Trophoblast cell (in vitro differentiated cells and primary cell): ENCODE measurements at regions not wholly inside any gene's neighbourhood (a gene's known extent, or its start where the extent isn't known, plus 50 kb on each side); places are given as distances from the start of the nearest gene placed in this dataset.

Source experiments
- DNase-seq, 2 donors: peaks; one replicate each; pipeline ENCODE4 v3.0.0-alpha.2; 2016
- H2AFZ ChIP-seq: 2 replicates; pipeline ENCODE4 v1.6.1; 2013; ENCODE audit warnings: low read length, moderate library complexity, mild to moderate bottlenecking; ENCODE audit not compliant: insufficient read depth, poor library complexity
- H2AK5ac ChIP-seq: 2 replicates; pipeline ENCODE4 v1.6.1; 2013; ENCODE audit warnings: mild to moderate bottlenecking, low read length
- H2BK120ac ChIP-seq: 2 replicates; pipeline ENCODE4 v1.6.1; 2013; ENCODE audit warnings: low read length, mild to moderate bottlenecking, moderate library complexity; ENCODE audit not compliant: insufficient read depth, poor library complexity
- H2BK12ac ChIP-seq: 2 replicates; pipeline ENCODE4 v1.6.1; 2013; ENCODE audit warnings: mild to moderate bottlenecking, low read length, moderate library complexity
- H2BK5ac ChIP-seq: 2 replicates; pipeline ENCODE4 v1.6.1; 2013; ENCODE audit warnings: low read length, low read depth, moderate library complexity, mild to moderate bottlenecking; ENCODE audit not compliant: poor library complexity
- H3K14ac ChIP-seq: 2 replicates; pipeline ENCODE4 v1.6.1; 2013; ENCODE audit warnings: mild to moderate bottlenecking, low read length
- H3K18ac ChIP-seq: 2 replicates; pipeline ENCODE4 v1.6.1; 2013; ENCODE audit warnings: mild to moderate bottlenecking, low read length
- H3K23ac ChIP-seq: 2 replicates; pipeline ENCODE4 v1.6.1; 2013; ENCODE audit warnings: low read length
- H3K27ac ChIP-seq: 2 replicates; pipeline ENCODE4 v1.5.1; 2013; ENCODE audit warnings: low read depth, mild to moderate bottlenecking, inconsistent platforms, low read length, moderate library complexity
- H3K27me3 ChIP-seq: 2 replicates; pipeline ENCODE4 v1.6.1; 2013; ENCODE audit warnings: inconsistent platforms, mild to moderate bottlenecking, low read length, moderate library complexity; ENCODE audit not compliant: insufficient read depth
- H3K36me3 ChIP-seq, 2 experiments: 1 replicate in 1 of 2; 2 replicates in 1 of 2; pipeline ENCODE4 v1.6.1; 2013; ENCODE audit warnings: low read length in 2 of 2, mild to moderate bottlenecking in 2 of 2, moderate library complexity in 1 of 2; ENCODE audit not compliant: insufficient read depth in 2 of 2, control insufficient read depth in 1 of 2
- H3K4ac ChIP-seq: 2 replicates; pipeline ENCODE4 v1.6.1; 2013; ENCODE audit warnings: low read depth, mild to moderate bottlenecking, low read length, moderate library complexity
- H3K4me1 ChIP-seq, 2 experiments: 1 replicate in 1 of 2; 2 replicates in 1 of 2; pipeline ENCODE4 v1.6.1; 2013; ENCODE audit warnings: low read length in 2 of 2, mild to moderate bottlenecking in 2 of 2, moderate library complexity in 1 of 2; ENCODE audit not compliant: insufficient read depth in 2 of 2, control insufficient read depth in 1 of 2
- H3K4me2 ChIP-seq: 2 replicates; pipeline ENCODE4 v1.6.1; 2013; ENCODE audit warnings: inconsistent platforms, mild to moderate bottlenecking, low read length, moderate library complexity
- H3K4me3 ChIP-seq: 2 replicates; pipeline ENCODE4 v1.5.1; 2013; ENCODE audit warnings: mild to moderate bottlenecking, low read depth, low read length, inconsistent platforms
- H3K79me1 ChIP-seq: one replicate; pipeline ENCODE4 v1.6.1; 2013; ENCODE audit warnings: low read length
- H3K79me2 ChIP-seq: 2 replicates; pipeline ENCODE4 v1.6.1; 2013; ENCODE audit warnings: low read length, mild to moderate bottlenecking; ENCODE audit not compliant: control insufficient read depth, insufficient read depth, poor library complexity
- H3K9ac ChIP-seq: 2 replicates; pipeline ENCODE4 v1.6.1; 2013; ENCODE audit warnings: mild to moderate bottlenecking, low read length
- H3K9me3 ChIP-seq: 2 replicates; pipeline ENCODE4 v1.6.1; 2013; ENCODE audit warnings: low read depth, mild to moderate bottlenecking, control low read depth, inconsistent platforms, low read length; ENCODE audit not compliant: insufficient read depth
- H4K12ac ChIP-seq: 2 replicates; pipeline ENCODE4 v1.6.1; 2013; ENCODE audit warnings: low read depth, mild to moderate bottlenecking, low read length, moderate library complexity
- H4K8ac ChIP-seq: 2 replicates; pipeline ENCODE4 v1.6.1; 2013; ENCODE audit warnings: low read depth, mild to moderate bottlenecking, low read length, moderate library complexity
- H4K91ac ChIP-seq: one replicate; pipeline ENCODE4 v1.6.1; 2013; ENCODE audit warnings: low read depth, mild to moderate bottlenecking, low read length, moderate library complexity
- WGBS: extraction: QIAGEN DNeasy Blood & Tissue Kit; methylation state at CpG from one replicate; pipeline ENCODE4 v1.1.7; 2013; ENCODE audit warnings: missing lambda C conversion rate; ENCODE audit not compliant: insufficient read length, insufficient coverage; ENCODE audit errors: extremely low coverage; 5-methylcytosine and 5-hydroxymethylcytosine counted together

DNA sequence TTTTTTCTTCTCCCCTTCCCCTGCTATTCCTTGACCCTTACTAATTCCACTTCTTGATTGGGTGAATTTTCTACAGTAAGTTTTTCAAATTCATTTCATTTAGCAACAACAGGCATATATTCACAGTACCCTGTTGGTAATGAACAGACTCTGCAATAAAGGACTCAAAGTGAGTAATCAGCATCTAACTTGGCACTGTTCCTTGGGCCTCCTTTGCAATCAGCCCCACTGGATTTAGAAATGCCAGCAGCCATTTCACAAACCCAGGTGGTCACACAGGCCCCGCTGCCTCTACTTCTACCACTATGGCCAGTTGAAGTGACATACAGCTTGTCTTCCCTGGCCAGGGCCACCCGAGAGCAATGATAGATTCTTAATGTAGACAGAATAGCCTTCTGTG lies 113.8 kb downstream of the CYB561 start:
- Histone ChIP-seq H3K79me1 (no peaks in the 10 kb centered on the region), H3K4me2 (no peak overlapping the region), H3K18ac (no peak overlapping the region), H2BK12ac (no peak overlapping the region), H3K23ac (no peak overlapping the region), H2BK5ac (no peak overlapping the region), H3K9me3 (no peaks in the 10 kb centered on the region), H3K36me3 (peaks cover 7 to 12% of the 10 kb centered on the region in 2 experiments), H3K9ac (no peak overlapping the region), H3K27ac (no peak overlapping the region), H3K14ac (no peak overlapping the region), H2AFZ (no peak overlapping the region), H4K8ac (no peak overlapping the region), H3K79me2 (no peaks in the 10 kb centered on the region), H3K4me3 (no peak overlapping the region), H3K4ac (no peak overlapping the region), H2AK5ac (no peak overlapping the region), H4K91ac (no peak overlapping the region), H4K12ac (no peak overlapping the region), H3K4me1 (no peaks in the 10 kb centered on the region), H3K27me3 (no peaks in the 10 kb centered on the region), H2BK120ac (no peak overlapping the region)
- DNase-seq: no peak
- WGBS: no CpG with 5 or more reads among the region's 2 CpGs

DNA sequence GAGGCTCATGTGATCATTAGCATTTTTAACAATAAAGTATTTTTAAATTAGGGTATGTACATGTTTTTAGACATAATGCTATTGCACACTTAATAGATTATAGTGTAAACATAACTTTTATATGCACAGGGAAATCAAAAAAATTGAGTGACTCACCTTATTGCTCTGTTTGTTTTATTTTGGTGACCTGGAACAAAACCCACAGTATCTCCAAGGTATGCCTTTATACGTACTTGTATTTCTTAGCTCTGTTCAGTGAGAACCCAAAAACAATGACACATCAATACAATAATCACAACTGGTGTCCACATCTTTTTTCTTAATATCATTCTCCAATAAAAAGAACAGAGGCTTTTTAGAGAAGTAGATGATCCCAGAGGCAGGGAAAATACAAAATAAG lies 112.2 kb downstream of the CYB561 start:
- H3K9me3 ChIP-seq: no peaks in the 10 kb centered on the region
- H3K4ac ChIP-seq: no peak overlapping the region
- H3K4me2 ChIP-seq: no peak overlapping the region
- no peak overlapping the region for H3K9ac ChIP-seq
- H3K79me2 ChIP-seq: no peaks in the 10 kb centered on the region
- no peak overlapping the region for H4K12ac ChIP-seq
- no peak overlapping the region for H2BK12ac ChIP-seq
- H3K4me3 ChIP-seq: no peak overlapping the region
- no CpG with 5 or more reads among the region's 1 CpG for WGBS
- H4K91ac ChIP-seq: no peak overlapping the region
- no peak overlapping the region for H3K14ac ChIP-seq
- no peaks in the 10 kb centered on the region for H3K4me1 ChIP-seq
- H2BK5ac ChIP-seq: no peak overlapping the region
- DNase-seq: no peak
- H3K27ac ChIP-seq: no peak overlapping the region
- H3K18ac ChIP-seq: no peak overlapping the region
- no peak overlapping the region for H3K23ac ChIP-seq
- H2AFZ ChIP-seq: no peak overlapping the region
- H2AK5ac ChIP-seq: no peak overlapping the region
- peaks cover 7 to 8% of the 10 kb centered on the region in 2 experiments for H3K36me3 ChIP-seq
- no peaks in the 10 kb centered on the region for H3K27me3 ChIP-seq
- H3K79me1 ChIP-seq: no peaks in the 10 kb centered on the region
- H4K8ac ChIP-seq: no peak overlapping the region
- no peak overlapping the region for H2BK120ac ChIP-seq

DNA sequence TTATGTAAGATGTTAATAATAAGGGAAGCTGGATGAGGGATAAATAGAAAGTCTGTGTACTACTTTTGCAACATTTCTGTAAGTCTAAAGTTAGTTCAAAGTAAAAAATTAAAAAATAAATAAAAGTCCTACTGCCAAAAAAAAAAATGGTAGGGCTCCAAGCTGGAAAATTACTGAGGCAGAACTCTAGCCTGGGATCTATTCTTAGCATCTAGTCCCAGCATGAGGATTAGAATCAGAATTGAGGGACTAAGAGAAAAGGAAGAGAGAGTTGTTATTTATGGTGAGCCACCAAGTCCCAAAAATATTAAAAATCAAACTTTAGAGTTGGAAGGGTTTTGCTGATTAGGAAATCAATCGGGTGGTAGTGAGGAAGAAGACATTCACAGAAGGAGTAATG lies 110.3 kb downstream of the CYB561 start:
- Histone ChIP-seq H2AFZ (no peak overlapping the region), H3K36me3 (peaks cover 10 to 12% of the 10 kb centered on the region in 2 experiments), H3K27me3 (no peaks in the 10 kb centered on the region), H3K79me1 (no peaks in the 10 kb centered on the region), H2BK12ac (no peak overlapping the region), H3K4me1 (no peaks in the 10 kb centered on the region), H3K14ac (no peak overlapping the region), H4K91ac (no peak overlapping the region), H3K4ac (no peak overlapping the region), H3K27ac (no peak overlapping the region), H4K8ac (no peak overlapping the region), H3K18ac (no peak overlapping the region), H3K79me2 (no peaks in the 10 kb centered on the region), H3K23ac (no peak overlapping the region), H3K4me3 (no peak overlapping the region), H3K4me2 (no peak overlapping the region), H3K9ac (no peak overlapping the region), H3K9me3 (no peaks in the 10 kb centered on the region), H2AK5ac (no peak overlapping the region), H2BK120ac (no peak overlapping the region), H4K12ac (no peak overlapping the region), H2BK5ac (no peak overlapping the region)
- DNase-seq: no peak
- no CpG with 5 or more reads among the region's 1 CpG for WGBS

DNA sequence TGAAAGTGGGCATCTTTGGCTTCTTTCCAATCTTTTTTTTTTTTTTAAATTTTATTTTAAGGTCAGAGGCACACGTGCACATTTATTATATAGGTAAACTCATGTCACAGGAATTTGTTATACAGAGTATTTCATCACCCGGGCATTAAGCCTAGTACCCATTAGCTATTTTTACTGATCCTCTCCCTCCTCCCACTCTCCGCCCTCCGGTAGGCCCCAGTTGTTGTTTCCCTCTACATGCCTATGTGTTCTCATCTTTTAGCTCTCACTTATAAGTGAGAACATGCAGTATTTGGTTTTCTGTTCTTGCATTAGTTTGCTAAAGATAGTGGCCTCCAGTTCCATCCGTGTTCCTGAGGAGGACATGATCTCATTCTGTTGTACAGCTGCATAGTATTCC lies 108.5 kb downstream of the CYB561 start:
- Histone ChIP-seq H3K9ac (no peak overlapping the region), H3K23ac (no peak overlapping the region), H3K79me1 (no peaks in the 10 kb centered on the region), H3K4ac (no peak overlapping the region), H3K18ac (no peak overlapping the region), H3K27me3 (no peaks in the 10 kb centered on the region), H3K9me3 (no peaks in the 10 kb centered on the region), H4K8ac (no peak overlapping the region), H2AK5ac (no peak overlapping the region), H3K36me3 (peaks cover 9 to 13% of the 10 kb centered on the region in 2 experiments), H3K79me2 (no peaks in the 10 kb centered on the region), H4K12ac (no peak overlapping the region), H3K4me2 (no peak overlapping the region), H3K4me1 (no peaks in the 10 kb centered on the region), H3K14ac (no peak overlapping the region), H2BK120ac (no peak overlapping the region), H4K91ac (no peak overlapping the region), H3K4me3 (no peak overlapping the region), H3K27ac (no peak overlapping the region), H2BK5ac (no peak overlapping the region), H2BK12ac (no peak overlapping the region), H2AFZ (no peak overlapping the region)
- no CpG with 5 or more reads among the region's 5 CpGs for WGBS
- DNase-seq: no peak
